Thyroid gland (tissue), 4 donors: ENCODE measurements at regions not wholly inside any gene's neighbourhood (a gene's known extent, or its start where the extent isn't known, plus 50 kb on each side); places are given as distances from the start of the nearest gene placed in this dataset.

Source experiments
- DNase-seq, 2 donors: peaks; one replicate each; pipeline ENCODE4 v3.0.0-alpha.2; 2019
- H3K27ac ChIP-seq, 3 donors: fragments of 200-600 bp; sonication (generic); 1 replicate in 2 of 3; 2 replicates in 1 of 3; pipeline ENCODE4 v1.5.1; 2016 to 2019; ENCODE audit warnings: mild to moderate bottlenecking in 1 of 3, moderate library complexity in 1 of 3
- H3K27me3 ChIP-seq: fragments of 200-600 bp; sonication (generic); one replicate; pipeline ENCODE4 v1.5.1; 2019
- H3K36me3 ChIP-seq, 2 donors: fragments of 200-600 bp; sonication (generic); one replicate each; pipeline ENCODE4 v1.5.1; 2016 to 2019
- H3K4me1 ChIP-seq, 2 donors: fragments of 200-600 bp; sonication (generic); one replicate each; pipeline ENCODE4 v1.5.1; 2017 to 2019
- H3K4me3 ChIP-seq, 3 donors: fragments of 200-600 bp; sonication (generic); replicated peaks in 1 of 3; 1 replicate in 2 of 3; 2 replicates in 1 of 3; pipeline ENCODE4 v1.5.1; 2016; ENCODE audit warnings: mild to moderate bottlenecking in 1 of 3
- H3K9me3 ChIP-seq: fragments of 200-600 bp; sonication (generic); one replicate; pipeline ENCODE4 v1.5.1; 2017
- POLR2A ChIP-seq, 2 donors: fragments of 450-650 bp; IDR thresholded peaks; one replicate each; pipeline ENCODE4 v1.6.1; 2017; ENCODE audit warnings: antibody characterized with exemption in 2 of 2, mild to moderate bottlenecking in 2 of 2, moderate library complexity in 1 of 2
- WGBS, 2 donors: methylation state at CpG; one replicate each; pipeline ENCODE4 v1.1.5; 2017; 5-methylcytosine and 5-hydroxymethylcytosine counted together
- intact Hi-C: fragments of 100-400 bp; cut with DNase I; formaldehyde crosslinking; loops from one replicate; pipeline ENCODE4 v1.15.1; 2023
- TF ChIP-seq, protein P1 (sequence below), 6 experiments: fragments of 200-600 bp in 3 of 6; fragments of 450-650 bp in 3 of 6; sonication (generic) in 3 of 6; IDR thresholded peaks; one replicate each; pipeline ENCODE4 v1.5.1; 2016 to 2019; ENCODE audit warnings: antibody characterized with exemption in 6 of 6, mild to moderate bottlenecking in 2 of 6, inconsistent platforms in 1 of 6, moderate library complexity in 1 of 6

DNA sequence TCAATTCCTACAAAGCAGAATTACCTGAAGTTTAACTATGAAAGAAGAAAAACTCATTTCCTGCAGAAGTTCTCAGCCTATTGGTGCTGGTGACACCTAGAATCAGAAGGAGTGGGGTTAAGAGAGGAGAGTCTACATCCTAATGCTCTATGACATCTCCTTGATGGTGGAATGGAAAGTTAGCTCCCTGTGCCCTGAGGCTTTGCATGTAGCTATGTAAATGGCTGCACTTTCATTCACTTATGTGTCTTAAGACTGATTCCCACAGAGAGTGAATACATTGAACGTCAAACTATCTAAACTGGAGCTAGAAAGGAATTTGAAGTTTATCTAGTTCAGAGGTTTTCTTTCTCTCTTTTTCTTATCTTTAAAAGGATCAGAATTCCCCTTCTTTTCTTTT is 52.1 kb upstream of the ADRB2 start:
- TF ChIP-seq POLR2A (IDR thresholded peaks at IDR 0.05) = no peak
- TF ChIP-seq, protein P1, sequence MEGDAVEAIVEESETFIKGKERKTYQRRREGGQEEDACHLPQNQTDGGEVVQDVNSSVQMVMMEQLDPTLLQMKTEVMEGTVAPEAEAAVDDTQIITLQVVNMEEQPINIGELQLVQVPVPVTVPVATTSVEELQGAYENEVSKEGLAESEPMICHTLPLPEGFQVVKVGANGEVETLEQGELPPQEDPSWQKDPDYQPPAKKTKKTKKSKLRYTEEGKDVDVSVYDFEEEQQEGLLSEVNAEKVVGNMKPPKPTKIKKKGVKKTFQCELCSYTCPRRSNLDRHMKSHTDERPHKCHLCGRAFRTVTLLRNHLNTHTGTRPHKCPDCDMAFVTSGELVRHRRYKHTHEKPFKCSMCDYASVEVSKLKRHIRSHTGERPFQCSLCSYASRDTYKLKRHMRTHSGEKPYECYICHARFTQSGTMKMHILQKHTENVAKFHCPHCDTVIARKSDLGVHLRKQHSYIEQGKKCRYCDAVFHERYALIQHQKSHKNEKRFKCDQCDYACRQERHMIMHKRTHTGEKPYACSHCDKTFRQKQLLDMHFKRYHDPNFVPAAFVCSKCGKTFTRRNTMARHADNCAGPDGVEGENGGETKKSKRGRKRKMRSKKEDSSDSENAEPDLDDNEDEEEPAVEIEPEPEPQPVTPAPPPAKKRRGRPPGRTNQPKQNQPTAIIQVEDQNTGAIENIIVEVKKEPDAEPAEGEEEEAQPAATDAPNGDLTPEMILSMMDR (IDR thresholded peaks at IDR 0.05) = no peak
- H3K4me1 ChIP-seq = no peaks in the 10 kb centered on the region
- no peak overlapping the region for H3K27ac ChIP-seq
- H3K4me3 ChIP-seq = no peak overlapping the region
- WGBS, 2 donors = 35 to 50% methylated on average over 1 of the region's 1 CpG
- intact Hi-C loops = no loop called here
- H3K27me3 ChIP-seq = no peaks in the 10 kb centered on the region
- no peaks in the 10 kb centered on the region for H3K9me3 ChIP-seq
- H3K36me3 ChIP-seq = no peaks in the 10 kb centered on the region
- no peak for DNase-seq

DNA sequence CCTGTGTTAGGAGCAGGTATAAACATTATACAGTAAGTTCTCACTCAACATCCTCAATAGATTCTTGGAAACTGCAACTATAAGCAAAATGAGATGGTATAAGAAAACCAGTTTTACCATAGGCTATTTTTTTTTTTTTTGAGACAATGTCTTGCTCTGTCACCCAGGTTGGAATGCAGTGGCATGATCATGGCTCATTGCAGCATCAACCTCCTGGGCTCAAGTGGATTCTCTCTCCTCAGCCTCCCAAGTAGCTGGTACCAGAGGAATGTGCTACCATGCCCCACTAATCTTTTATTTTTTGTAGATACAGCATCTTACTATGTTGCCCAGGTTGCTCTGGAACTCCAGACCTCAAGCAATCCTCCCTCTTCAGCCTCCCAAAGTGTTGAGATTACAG is 50.1 kb upstream of the ADRB2 start:
- Histone ChIP-seq H3K27ac (no peak overlapping the region), H3K4me1 (no peaks in the 10 kb centered on the region), H3K9me3 (no peaks in the 10 kb centered on the region), H3K36me3 (no peaks in the 10 kb centered on the region), H3K27me3 (no peaks in the 10 kb centered on the region), H3K4me3 (no peak overlapping the region)
- no peak for TF ChIP-seq POLR2A (IDR thresholded peaks at IDR 0.05)
- TF ChIP-seq, protein P1 (IDR thresholded peaks at IDR 0.05) = no peak
- DNase-seq = no peak
- intact Hi-C loops = no loop called here
